ENCODE measurements at regions not wholly inside any gene's neighbourhood (a gene's known extent, or its start where the extent isn't known, plus 50 kb on each side); places are given as distances from the start of the nearest gene placed in this dataset.

DNA sequence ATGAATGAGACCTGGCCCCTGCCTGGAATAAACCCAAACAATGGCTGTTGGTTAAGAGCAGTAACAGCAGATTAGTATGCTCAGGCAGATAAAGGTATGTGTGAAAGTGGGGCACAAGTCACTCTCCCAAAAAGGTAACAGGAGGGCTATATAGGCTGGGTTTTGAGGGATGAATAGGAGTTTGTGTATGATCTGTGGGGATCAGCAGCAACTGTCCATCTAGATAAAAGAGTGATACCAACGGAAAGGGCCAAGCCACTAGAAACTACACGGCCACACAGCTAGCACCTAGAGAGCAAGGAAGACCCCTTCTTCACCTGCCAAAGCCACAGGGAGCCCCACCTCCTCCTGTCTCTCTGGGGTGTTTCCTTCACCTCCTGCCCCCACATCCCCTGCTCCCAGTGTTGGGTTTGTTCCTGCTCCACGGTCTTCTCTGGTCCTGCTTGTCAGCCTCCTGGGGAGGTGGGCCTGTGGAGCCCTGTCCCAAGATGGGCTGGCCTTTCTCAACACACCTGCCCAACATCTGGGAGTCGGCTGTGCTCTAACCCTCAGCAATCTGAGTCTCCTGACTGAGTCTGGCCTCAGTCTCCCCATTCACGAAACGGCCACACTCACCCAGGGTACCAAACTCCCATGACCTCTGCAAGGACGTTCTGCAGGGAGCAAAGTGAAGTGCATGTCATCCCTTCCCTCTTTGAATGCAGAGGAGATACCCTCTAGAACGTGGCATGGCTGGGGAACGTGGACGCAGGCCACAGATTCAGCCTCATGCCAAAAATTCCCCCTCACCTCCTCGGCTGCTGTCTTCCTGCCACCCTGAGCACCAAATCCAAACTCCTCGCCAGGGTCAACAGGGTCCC lies 108.2 kb downstream of the NCOR2 start:
- Histone ChIP-seq H3K9me3 (replicated peaks in 1 of 2; ENCODE audit: control insufficient read depth in 1 of 2, insufficient read depth in 1 of 2, low read length in 2 of 2) (no peaks in the 10 kb centered on the region), H3K36me3 (replicated peaks in 1 of 2; ENCODE audit: control insufficient read depth in 1 of 2, insufficient read depth in 2 of 2, low read length in 2 of 2) (peaks cover 47 to 75% of the 10 kb centered on the region in 2 donors), H2AFZ (ENCODE audit: insufficient read depth, low read depth, low read length, poor library complexity, severe bottlenecking) (no peak overlapping the region), H3K9ac (ENCODE audit: insufficient read depth, low read length, poor library complexity, severe bottlenecking) (no peak overlapping the region), H3K27me3 (ENCODE audit: control insufficient read depth in 2 of 2, insufficient read depth in 2 of 2, low read length in 2 of 2) (no peaks in the 10 kb centered on the region), H3K27ac (ENCODE audit: low read depth in 1 of 2, low read length in 2 of 2) (peak overlapping the region in 1 of 2 donors; percentile 87), H3K4me1 (ENCODE audit: control insufficient read depth in 1 of 2, insufficient read depth in 2 of 2, low read length in 2 of 2) (peaks cover 45 to 52% of the 10 kb centered on the region in 2 donors), H4K20me1 (ENCODE audit: insufficient read depth, low read length) (peaks cover 79% of the 10 kb centered on the region), H3K4me3 (replicated peaks in 1 of 3; ENCODE audit: low read depth in 2 of 3, low read length in 3 of 3) (no peak overlapping the region), H3K4me2 (replicated peaks; ENCODE audit: extremely low read depth, low read length, poor library complexity, severe bottlenecking) (no peak overlapping the region), H3K79me2 (ENCODE audit: insufficient read depth, low read length) (peaks cover 62% of the 10 kb centered on the region)
- H3K27ac Mint-ChIP-seq: peak overlapping the region in 6 of 7 donors; percentile 32 to 98 (median 66)
- intact Hi-C loops (cut with micrococcal nuclease): loop anchor here (1.0 to 10.0 kb wide), 3 partner anchors 7 to 88 kb away; no protein-coding TSS in a partner anchor
- 96% methylated on average over 11 of the region's 12 CpGs for WGBS (ENCODE audit: insufficient coverage)
- peaks cover 80 to 86% of the 10 kb centered on the region in 2 donors for H3K36me3 Mint-ChIP-seq
- peaks cover 2 to 7% (median 5%) of the 10 kb centered on the region in 3 donors for H3K27me3 Mint-ChIP-seq (ENCODE audit: low read depth in 3 of 3)
- TF ChIP-seq CTCF (IDR thresholded peaks at IDR 0.05): no peak
- peaks cover 4 to 16% (median 14%) of the 10 kb centered on the region in 7 donors for H3K9me3 Mint-ChIP-seq
- DNase-seq: no peak
- H3K4me3 Mint-ChIP-seq: peak overlapping the region in 1 of 2 donors; percentile 16
- peaks cover 43% of the 10 kb centered on the region for H3K4me1 Mint-ChIP-seq

DNA sequence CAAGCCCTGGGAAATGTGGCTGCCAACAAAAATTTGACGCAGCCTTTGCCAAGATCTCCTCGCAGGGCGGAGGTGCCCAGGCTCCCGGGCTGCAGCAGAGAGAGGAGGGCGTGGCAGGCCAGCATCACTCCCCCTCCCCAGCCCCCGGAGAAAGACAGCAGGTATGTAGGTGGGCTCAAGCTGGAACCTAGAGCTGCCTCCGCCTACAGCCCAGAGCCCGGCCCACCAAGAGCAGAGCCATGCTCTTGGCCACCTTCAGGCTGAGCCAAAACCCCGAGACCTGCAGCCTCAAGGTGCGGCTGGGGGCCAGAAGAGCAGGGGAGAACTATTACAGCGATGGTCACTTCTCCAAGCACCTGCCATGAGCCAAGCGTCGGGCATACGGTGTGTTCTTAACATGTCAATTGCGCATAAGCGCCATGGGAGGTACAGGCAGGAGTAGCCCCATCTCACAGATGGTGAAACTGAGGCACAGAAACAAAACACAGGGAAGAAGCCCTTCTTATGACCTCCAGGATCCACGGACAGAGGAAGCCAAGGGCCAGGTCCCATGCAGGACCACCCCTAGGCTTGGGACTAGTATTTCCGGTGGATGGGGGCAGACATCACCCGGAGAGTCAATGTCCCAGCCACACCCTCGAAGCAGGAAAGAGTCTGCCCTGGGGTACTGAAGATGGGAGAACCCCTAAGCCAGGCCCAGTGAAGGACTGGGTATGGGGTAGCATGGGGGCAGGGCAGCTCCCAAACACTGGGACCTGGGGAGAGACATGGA lies 109.0 kb downstream of the NCOR2 start:
- Histone ChIP-seq H3K27ac (ENCODE audit: low read depth in 1 of 2, low read length in 2 of 2) (peak overlapping the region; percentile 70 to 87), H2AFZ (ENCODE audit: insufficient read depth, low read depth, low read length, poor library complexity, severe bottlenecking) (no peak overlapping the region), H3K9me3 (replicated peaks in 1 of 2; ENCODE audit: control insufficient read depth in 1 of 2, insufficient read depth in 1 of 2, low read length in 2 of 2) (no peaks in the 10 kb centered on the region), H3K4me1 (ENCODE audit: control insufficient read depth in 1 of 2, insufficient read depth in 2 of 2, low read length in 2 of 2) (peaks cover 48 to 54% of the 10 kb centered on the region in 2 donors), H3K27me3 (ENCODE audit: control insufficient read depth in 2 of 2, insufficient read depth in 2 of 2, low read length in 2 of 2) (no peaks in the 10 kb centered on the region), H4K20me1 (ENCODE audit: insufficient read depth, low read length) (peaks cover 71% of the 10 kb centered on the region), H3K36me3 (replicated peaks in 1 of 2; ENCODE audit: control insufficient read depth in 1 of 2, insufficient read depth in 2 of 2, low read length in 2 of 2) (peaks cover 45 to 67% of the 10 kb centered on the region in 2 donors), H3K9ac (ENCODE audit: insufficient read depth, low read length, poor library complexity, severe bottlenecking) (peak overlapping the region; percentile 77), H3K4me2 (replicated peaks; ENCODE audit: extremely low read depth, low read length, poor library complexity, severe bottlenecking) (no peak overlapping the region), H3K4me3 (replicated peaks in 1 of 3; ENCODE audit: low read depth in 2 of 3, low read length in 3 of 3) (no peak overlapping the region), H3K79me2 (ENCODE audit: insufficient read depth, low read length) (peaks cover 57% of the 10 kb centered on the region)
- peaks cover 4 to 15% (median 14%) of the 10 kb centered on the region in 7 donors for H3K9me3 Mint-ChIP-seq
- H3K27me3 Mint-ChIP-seq (ENCODE audit: low read depth in 3 of 3): peaks cover 2 to 7% (median 5%) of the 10 kb centered on the region in 3 donors
- no peak for TF ChIP-seq CTCF (IDR thresholded peaks at IDR 0.05)
- no peak for DNase-seq
- no peak overlapping the region for H3K4me3 Mint-ChIP-seq
- peaks cover 74 to 82% of the 10 kb centered on the region in 2 donors for H3K36me3 Mint-ChIP-seq
- intact Hi-C loops (cut with micrococcal nuclease): loop anchor here (1.0 to 10.0 kb wide), 3 partner anchors 8 to 89 kb away; no protein-coding TSS in a partner anchor
- H3K4me1 Mint-ChIP-seq: peaks cover 44% of the 10 kb centered on the region
- 92% methylated on average over 13 of the region's 20 CpGs for WGBS (ENCODE audit: insufficient coverage)
- peak overlapping the region; percentile 81 to 98 (median 94) for H3K27ac Mint-ChIP-seq
